ENCODE measurements at regions not wholly inside any gene's neighbourhood (a gene's known extent, or its start where the extent isn't known, plus 50 kb on each side); places are given as distances from the start of the nearest gene placed in this dataset.
"Not testable (repeated sequence)": the region's sequence is repeated elsewhere in the genome, so short reads cannot be mapped to it uniquely, and the experiment has no call there.

DNA sequence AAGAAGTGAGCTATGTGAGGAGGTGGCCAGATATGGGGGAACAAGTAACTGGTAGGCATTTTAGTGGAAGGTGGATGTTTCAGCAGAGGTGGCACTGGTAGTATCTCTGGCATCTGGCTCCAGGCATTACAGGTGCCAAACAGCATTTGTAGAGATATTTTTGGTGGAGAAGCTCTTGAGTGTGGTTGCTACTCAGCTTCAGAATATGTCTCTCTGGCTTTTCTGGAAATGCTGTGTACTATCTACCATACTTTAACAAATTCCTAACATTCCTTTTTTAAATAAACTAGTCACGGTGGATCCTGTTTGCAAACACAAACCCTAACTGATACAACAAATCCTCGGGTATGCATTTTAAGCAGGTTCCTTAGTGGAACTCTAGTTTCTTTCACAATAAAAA is 128.0 kb downstream of the BARX2 start:
- DNase-seq (ENCODE audit: low spot score) = no peak

DNA sequence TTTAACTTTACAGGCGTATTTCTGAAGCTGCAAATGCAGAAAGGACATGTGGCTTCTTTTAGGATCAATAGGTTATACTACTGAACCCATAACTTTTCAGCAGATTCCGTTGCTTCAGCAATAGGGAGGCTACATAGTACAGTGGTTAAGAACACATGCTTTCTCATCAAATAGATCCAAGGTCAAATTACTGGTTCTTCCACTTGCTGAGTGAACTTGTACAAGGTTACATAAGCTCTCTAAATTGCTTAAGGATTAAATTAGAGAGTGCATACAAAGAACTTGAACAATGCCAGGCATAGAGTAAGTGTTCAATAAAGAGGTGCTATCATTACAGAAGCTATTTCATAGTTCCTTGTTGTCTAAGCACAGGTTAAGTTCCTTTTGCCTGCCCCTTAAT is 129.6 kb downstream of the BARX2 start:
- no peak for DNase-seq (ENCODE audit: low spot score)

DNA sequence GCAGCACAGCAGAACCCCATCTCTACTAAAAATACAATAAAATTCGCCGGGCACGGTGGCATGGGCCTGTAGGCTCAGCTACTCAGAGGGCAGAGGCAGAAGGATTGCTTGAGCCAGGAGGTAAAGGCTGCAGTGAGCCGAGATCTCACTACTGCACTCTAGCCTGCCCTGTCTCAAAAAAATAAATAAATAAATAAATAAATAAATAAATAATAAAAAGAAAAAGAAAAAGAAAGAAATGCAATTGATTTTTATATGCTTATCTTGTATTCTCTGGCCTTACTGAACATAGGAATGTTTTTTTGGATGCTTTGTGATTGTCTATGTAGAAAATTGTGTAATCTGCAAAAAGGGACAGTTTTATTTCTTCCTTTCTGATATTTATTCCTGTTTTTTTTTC is 132.5 kb downstream of the BARX2 start:
- no peak for DNase-seq (ENCODE audit: low spot score)

DNA sequence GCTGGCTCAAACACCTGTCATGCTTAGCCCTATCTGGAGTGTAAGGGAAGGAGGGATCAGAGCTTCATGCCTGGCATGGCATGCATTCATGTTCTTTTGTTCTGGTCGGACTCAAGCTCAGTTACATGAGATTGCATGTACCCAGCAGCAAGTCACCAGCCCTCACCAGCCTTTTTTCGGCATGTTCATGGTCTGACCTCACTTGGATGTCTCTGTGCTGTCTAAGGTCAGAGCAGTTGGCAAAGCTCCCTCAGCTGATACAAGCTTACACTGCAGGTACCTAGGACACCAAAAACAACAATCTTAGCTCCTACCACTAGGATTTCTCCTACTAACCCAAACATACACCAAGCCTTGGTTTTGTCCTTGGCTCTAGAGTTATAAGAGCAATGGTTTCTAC is 152.6 kb downstream of the BARX2 start:
- no peak for DNase-seq (ENCODE audit: low spot score)

- no peak for DNase-seq (ENCODE audit: low spot score)
Observed at GRCh38 chr11:129530154-129530895, 154.7 kb downstream of the BARX2 start.

DNA sequence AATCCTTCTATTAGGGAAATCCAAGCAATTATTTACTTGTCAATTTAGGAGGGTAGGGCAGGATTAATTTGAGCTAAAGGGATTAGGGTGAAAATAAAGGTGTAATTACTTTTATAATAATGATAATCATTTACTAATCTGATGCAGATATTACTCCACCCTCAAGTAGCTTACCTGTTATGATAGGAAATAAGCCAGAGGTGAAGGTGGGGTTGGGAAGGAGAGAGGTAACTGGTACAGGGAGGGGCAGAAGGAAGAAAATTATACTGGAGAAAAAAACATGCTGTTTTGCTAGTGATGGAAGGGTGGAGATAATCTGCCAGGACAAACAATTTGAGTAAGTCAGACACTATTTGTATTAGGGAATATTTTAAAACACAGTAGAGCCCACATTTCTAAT is 157.7 kb downstream of the BARX2 start:
- no peak for DNase-seq (ENCODE audit: low spot score)

- DNase-seq (ENCODE audit: low spot score) = no peak
Observed at GRCh38 chr11:129536338-129536737, 160.7 kb downstream of the BARX2 start.

DNA sequence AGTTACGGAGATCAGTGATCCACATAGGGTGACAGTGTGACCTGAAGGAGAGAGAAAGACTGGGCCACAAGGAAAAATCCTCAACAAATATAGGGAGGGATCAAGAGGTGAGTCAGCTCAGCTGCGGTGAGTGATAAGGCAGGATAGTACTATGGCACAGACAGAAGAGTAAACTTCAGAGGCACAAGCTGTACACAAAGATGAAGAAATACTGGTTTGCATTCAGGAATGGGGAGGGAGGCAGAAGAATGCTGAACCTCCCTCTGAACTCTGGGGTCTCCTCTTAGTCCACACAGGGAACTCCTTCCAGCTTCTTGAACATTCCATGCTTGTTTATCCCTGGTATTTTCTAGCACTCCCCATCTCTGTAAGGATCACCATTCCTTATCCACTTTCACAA is 162.7 kb downstream of the BARX2 start:
- DNase-seq (ENCODE audit: low spot score) = no peak

- DNase-seq (ENCODE audit: low spot score) = no peak
Observed at GRCh38 chr11:129543515-129544290, 168.1 kb downstream of the BARX2 start.

GRCh38 chr11:129544691-129545090 is 169.0 kb downstream of the BARX2 start:
- no peak for DNase-seq (ENCODE audit: low spot score)

DNA sequence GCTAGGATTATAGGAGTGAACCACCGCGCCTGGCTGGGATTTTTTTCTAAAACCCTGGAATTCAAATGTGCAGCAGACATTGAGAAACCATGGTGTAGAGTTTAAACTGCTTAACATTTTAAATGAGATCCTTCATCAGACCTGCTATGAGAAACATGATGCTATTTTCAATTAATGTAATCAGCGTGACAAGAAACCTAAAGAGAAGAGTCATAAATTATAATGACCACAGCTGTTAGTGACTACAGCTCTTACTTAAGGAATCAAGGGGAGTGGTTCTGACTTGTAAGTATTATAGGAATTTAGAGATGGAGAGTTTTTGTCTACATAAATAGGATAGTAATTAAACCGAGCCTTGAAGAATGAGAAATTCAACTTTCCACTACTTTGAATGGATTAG is 170.6 kb downstream of the BARX2 start:
- no peak for DNase-seq (ENCODE audit: low spot score)

GRCh38 chr11:129557421-129557820 is 181.8 kb downstream of the BARX2 start:
- DNase-seq (ENCODE audit: low spot score) = no peak

GRCh38 chr11:129569007-129569406 is 193.4 kb downstream of the BARX2 start:
- DNase-seq (ENCODE audit: low spot score) = no peak

DNA sequence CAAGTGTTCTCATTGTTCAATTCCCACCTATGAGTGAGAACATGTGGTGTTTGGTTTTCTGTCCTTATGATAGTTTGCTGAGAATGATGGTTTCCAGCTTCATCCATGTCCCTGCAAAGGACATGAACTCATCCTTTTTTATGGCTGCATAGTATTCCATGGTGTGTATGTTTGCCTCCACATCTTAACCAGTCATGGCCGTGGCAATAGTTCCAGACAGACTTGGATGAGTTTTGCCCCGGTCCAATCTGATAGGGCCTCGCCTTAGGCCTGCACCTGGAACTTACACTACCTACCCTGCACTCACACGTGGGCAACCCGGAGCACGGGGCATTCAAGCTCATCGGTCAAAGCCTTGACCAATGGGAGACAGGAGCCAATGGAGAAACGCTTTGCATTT is 197.0 kb downstream of the BARX2 start:
- not testable (repeated sequence) for DNase-seq (ENCODE audit: low spot score)

DNA sequence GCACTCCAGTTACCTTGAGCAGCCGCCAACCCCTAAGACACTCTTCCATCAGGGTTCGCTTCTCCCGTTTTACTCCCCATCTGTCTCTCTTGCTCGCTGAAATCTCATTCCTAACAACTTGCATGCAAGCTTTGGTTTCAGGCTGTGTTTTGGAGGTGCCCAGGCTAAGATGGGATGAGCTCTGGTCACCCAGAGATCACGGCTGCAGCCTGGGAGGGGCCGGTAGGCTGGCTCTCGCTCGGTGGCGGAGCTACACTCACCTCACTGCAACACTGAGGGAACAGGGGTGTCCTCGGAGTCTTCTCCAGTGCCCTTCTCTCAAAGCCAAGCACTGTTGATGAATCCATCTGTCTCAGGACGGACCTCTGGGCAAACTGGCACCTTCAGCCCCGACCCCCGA is 197.5 kb downstream of the BARX2 start:
- DNase-seq (ENCODE audit: low spot score) = no peak

GRCh38 chr11:129574431-129574830 is 198.8 kb downstream of the BARX2 start:
- DNase-seq (ENCODE audit: low spot score) = no peak

GRCh38 chr11:129576652-129577051 is 201.0 kb downstream of the BARX2 start:
- no peak for DNase-seq (ENCODE audit: low spot score)

DNA sequence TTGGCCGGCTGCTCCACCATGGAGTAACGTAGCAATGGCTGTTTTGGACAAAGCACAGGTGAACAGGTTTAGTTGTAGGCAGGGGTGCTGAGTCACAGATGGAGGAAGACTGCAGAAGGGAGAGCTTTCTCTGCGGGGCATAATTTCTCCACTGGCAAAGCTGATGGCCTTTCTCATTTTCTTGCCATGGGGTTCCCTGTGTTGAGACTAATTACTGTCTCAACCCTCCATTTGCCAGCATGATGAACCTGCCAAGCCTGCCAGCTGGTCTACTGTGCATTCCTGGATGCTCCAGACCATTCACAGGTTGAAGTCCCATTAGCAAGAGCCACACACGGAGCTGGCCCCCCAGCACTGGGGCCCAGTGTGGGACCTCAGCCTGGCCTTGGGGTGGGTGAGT is 202.4 kb downstream of the BARX2 start:
- DNase-seq (ENCODE audit: low spot score) = no peak

GRCh38 chr11:129580278-129580677 is 204.6 kb downstream of the BARX2 start:
- no peak for DNase-seq (ENCODE audit: low spot score)

GRCh38 chr11:129584316-129584715 is 208.7 kb downstream of the BARX2 start:
- DNase-seq (ENCODE audit: low spot score) = no peak

- DNase-seq (ENCODE audit: low spot score) = no peak
Observed at GRCh38 chr11:129589190-129589860, 213.7 kb downstream of the BARX2 start.

- DNase-seq (ENCODE audit: low spot score) = no peak
Observed at GRCh38 chr11:129590030-129590752, 214.5 kb downstream of the BARX2 start.

Measured in mucosa of gallbladder (tissue), 1 donor.